Sigmoid colon (tissue), 6 donors: ENCODE measurements at regions not wholly inside any gene's neighbourhood (a gene's known extent, or its start where the extent isn't known, plus 50 kb on each side); places are given as distances from the start of the nearest gene placed in this dataset.
A peak's percentile ranks its signal among the peaks of the same experiment; 100 is the strongest.
"Not testable (repeated sequence)": the region's sequence is repeated elsewhere in the genome, so short reads cannot be mapped to it uniquely, and the experiment has no call there.

Experiments
- DNase-seq: peaks from one replicate; pipeline ENCODE4 v3.0.0-alpha.2; 2019
- H3K27ac ChIP-seq, 4 donors: fragments of 200-600 bp; sonication (generic); one replicate each; pipeline ENCODE4 v1.5.1; 2016 to 2019; ENCODE audit warnings: mild to moderate bottlenecking in 1 of 4
- H3K27me3 ChIP-seq, 3 donors: fragments of 200-600 bp; sonication (generic); one replicate each; pipeline ENCODE4 v1.5.1; 2019; ENCODE audit warnings: mild to moderate bottlenecking in 1 of 3
- H3K36me3 ChIP-seq, 4 donors: fragments of 200-600 bp; sonication (generic); one replicate each; pipeline ENCODE4 v1.5.1; 2016 to 2019
- H3K4me1 ChIP-seq, 4 donors: fragments of 200-600 bp; sonication (generic); one replicate each; pipeline ENCODE4 v1.5.1; 2017 to 2019
- H3K4me3 ChIP-seq, 4 donors: fragments of 200-600 bp; sonication (generic); one replicate each; pipeline ENCODE4 v1.5.1; 2017 to 2019; ENCODE audit warnings: mild to moderate bottlenecking in 2 of 4, moderate library complexity in 1 of 4
- H3K9me3 ChIP-seq, 4 donors: fragments of 200-600 bp in 3 of 4; sonication (generic) in 3 of 4; one replicate each; pipeline versions ENCODE4 v1.5.1 to v1.6.1; 2013 to 2019
- EP300 ChIP-seq, 4 donors: sonication (generic); formaldehyde crosslinking; IDR thresholded peaks; one replicate each; pipeline ENCODE4 v1.6.1; 2017; ENCODE audit warnings: antibody characterized with exemption in 4 of 4
- POLR2A ChIP-seq, 2 donors: fragments of 450-650 bp; IDR thresholded peaks; one replicate each; pipeline ENCODE4 v1.6.1; 2016; ENCODE audit warnings: antibody characterized with exemption in 2 of 2, mild to moderate bottlenecking in 2 of 2, moderate library complexity in 2 of 2
- POLR2AphosphoS5 ChIP-seq, 4 donors: sonication (generic); formaldehyde crosslinking; IDR thresholded peaks; one replicate each; pipeline ENCODE4 v1.6.1; 2017; ENCODE audit warnings: antibody characterized with exemption in 4 of 4
- WGBS, 2 donors: extraction: QIAGEN DNeasy Blood & Tissue Kit; methylation state at CpG; one replicate each; pipeline ENCODE4 v1.1.7; 2013; 5-methylcytosine and 5-hydroxymethylcytosine counted together
- intact Hi-C: fragments of 100-400 bp; cut with DNase I; formaldehyde crosslinking; loops from one replicate; pipeline ENCODE4 v1.15.1; 2023
- TF ChIP-seq, protein P1 (sequence below), 4 experiments: fragments of 450-650 bp in 3 of 4; fragments of 200-600 bp in 1 of 4; IDR thresholded peaks; one replicate each; pipeline ENCODE4 v1.5.1; 2016 to 2019; ENCODE audit warnings: antibody characterized with exemption in 4 of 4, mild to moderate bottlenecking in 3 of 4, moderate library complexity in 2 of 4
- donor health status: healthy with polysubstance abuse.
- donor health status: healthy.

DNA sequence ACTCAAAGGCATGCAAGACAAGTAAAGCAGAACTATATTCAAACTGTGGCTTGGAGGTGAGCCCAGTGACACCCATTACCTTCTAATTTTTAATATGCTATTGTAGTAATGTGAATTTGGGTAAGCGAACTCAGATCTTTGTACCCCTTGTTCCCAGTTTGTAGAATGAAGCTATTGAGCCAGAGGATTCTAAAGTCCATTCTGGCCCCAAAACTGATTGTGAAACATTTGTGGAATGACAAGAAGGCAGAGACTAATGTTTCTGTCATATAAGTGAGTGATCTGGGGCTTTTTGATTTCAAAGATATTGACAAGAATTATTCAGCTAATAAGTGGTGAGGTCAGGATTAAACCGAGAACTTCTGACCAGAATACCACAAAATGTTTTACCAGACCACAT, 283.8 kb upstream of the CA10 start:
- H3K4me3 ChIP-seq = no peak overlapping the region
- no peaks in the 10 kb centered on the region for H3K9me3 ChIP-seq
- H3K4me1 ChIP-seq = no peaks in the 10 kb centered on the region
- H3K27ac ChIP-seq = no peak overlapping the region
- no peaks in the 10 kb centered on the region for H3K27me3 ChIP-seq
- no peak for TF ChIP-seq POLR2A (IDR thresholded peaks at IDR 0.05)
- no peak for TF ChIP-seq POLR2AphosphoS5 (IDR thresholded peaks at IDR 0.05)
- TF ChIP-seq, protein P1, sequence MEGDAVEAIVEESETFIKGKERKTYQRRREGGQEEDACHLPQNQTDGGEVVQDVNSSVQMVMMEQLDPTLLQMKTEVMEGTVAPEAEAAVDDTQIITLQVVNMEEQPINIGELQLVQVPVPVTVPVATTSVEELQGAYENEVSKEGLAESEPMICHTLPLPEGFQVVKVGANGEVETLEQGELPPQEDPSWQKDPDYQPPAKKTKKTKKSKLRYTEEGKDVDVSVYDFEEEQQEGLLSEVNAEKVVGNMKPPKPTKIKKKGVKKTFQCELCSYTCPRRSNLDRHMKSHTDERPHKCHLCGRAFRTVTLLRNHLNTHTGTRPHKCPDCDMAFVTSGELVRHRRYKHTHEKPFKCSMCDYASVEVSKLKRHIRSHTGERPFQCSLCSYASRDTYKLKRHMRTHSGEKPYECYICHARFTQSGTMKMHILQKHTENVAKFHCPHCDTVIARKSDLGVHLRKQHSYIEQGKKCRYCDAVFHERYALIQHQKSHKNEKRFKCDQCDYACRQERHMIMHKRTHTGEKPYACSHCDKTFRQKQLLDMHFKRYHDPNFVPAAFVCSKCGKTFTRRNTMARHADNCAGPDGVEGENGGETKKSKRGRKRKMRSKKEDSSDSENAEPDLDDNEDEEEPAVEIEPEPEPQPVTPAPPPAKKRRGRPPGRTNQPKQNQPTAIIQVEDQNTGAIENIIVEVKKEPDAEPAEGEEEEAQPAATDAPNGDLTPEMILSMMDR (IDR thresholded peaks at IDR 0.05) = no peak
- TF ChIP-seq EP300 (IDR thresholded peaks at IDR 0.05) = no peak
- 91 to 92% methylated on average over 2 of the region's 2 CpGs for WGBS, 2 donors
- intact Hi-C loops = no loop called here
- no peak for DNase-seq
- H3K36me3 ChIP-seq = no peaks in the 10 kb centered on the region

DNA sequence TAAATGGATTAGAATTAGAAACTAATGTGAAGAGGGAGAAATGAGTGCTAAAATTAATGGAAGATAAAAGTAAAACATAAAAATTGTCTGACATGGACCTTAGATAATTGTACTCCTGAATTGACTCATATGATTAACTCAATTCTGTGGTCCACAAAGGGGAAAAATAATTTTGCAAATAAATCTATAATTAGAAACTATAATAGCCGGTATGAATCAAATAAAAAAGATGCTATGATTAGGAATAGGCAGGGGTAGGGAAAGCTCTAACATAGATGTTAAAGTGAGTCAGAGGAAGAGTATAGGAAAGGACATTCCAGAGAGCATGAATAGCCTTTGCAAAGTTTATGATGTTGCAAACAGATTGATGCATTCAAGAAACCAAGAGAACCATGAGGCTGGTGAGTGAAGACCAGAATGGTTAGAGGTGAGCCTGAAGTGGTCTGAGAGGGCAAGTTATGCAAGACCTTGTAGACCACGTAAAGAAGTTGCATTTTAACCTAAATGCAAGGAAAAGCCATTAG, 262.1 kb upstream of the CA10 start:
- H3K9me3 ChIP-seq = no peaks in the 10 kb centered on the region
- 78% methylated on average over 2 of the region's 2 CpGs for WGBS, 2 donors
- no peak overlapping the region for H3K4me3 ChIP-seq
- TF ChIP-seq POLR2AphosphoS5 (IDR thresholded peaks at IDR 0.05) (no peak), EP300 (IDR thresholded peaks at IDR 0.05) (no peak), POLR2A (IDR thresholded peaks at IDR 0.05) (no peak)
- TF ChIP-seq, protein P1 (IDR thresholded peaks at IDR 0.05) = no peak
- H3K4me1 ChIP-seq = no peaks in the 10 kb centered on the region
- no peaks in the 10 kb centered on the region for H3K27me3 ChIP-seq
- H3K27ac ChIP-seq = no peak overlapping the region
- no peaks in the 10 kb centered on the region for H3K36me3 ChIP-seq
- intact Hi-C loops = no loop called here
- DNase-seq = no peak

DNA sequence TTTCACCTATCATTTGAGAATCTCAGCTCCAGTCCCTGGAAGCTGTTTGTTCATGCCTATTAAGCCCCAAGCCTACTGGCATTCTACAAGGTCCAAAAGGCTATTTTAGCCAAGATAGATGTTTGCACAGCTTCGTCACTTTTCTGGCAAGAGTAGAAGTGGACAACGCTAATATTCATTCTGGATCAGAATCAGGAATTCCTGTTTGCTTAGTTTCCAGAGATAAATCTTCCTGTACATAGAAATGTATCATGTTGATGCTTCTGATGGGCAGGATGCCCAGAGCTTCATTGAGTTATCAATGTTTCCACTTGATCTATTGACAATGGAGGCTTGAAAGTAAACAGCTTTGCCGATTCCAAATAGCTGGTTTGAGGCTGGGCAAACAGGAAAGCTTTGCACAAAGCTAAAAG, 260.7 kb upstream of the CA10 start:
- Histone ChIP-seq H3K4me1 (no peaks in the 10 kb centered on the region), H3K27me3 (no peaks in the 10 kb centered on the region), H3K27ac (peak overlapping the region in 1 of 4 donors; percentile 3), H3K36me3 (no peaks in the 10 kb centered on the region), H3K9me3 (no peaks in the 10 kb centered on the region), H3K4me3 (no peak overlapping the region)
- WGBS, 2 donors = 14 to 58% methylated on average over 3 of the region's 3 CpGs
- no peak for DNase-seq
- intact Hi-C loops = no loop called here
- no peak for TF ChIP-seq EP300 (IDR thresholded peaks at IDR 0.05)
- no peak for TF ChIP-seq POLR2A (IDR thresholded peaks at IDR 0.05)
- no peak for TF ChIP-seq POLR2AphosphoS5 (IDR thresholded peaks at IDR 0.05)

DNA sequence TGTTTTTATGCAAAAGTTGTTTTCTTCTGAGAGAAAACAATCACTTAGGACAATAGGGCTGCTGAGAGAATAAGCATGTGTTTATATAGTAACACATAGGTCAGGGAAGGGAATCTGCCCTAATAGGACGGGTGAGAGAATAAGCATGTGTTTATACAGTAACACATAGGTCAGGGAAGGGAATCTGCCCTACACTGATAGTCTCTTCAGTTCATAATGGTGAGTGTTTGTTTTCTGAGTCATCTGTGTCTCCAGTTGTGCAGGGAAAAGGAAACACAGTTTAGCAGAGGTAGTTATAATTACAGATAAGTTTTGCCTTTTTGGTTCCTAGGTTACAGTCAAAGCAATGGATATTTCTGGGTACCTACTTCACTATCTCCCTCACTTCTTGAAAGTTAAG, 252.3 kb upstream of the CA10 start:
- H3K9me3 ChIP-seq = no peaks in the 10 kb centered on the region
- DNase-seq = no peak
- no peaks in the 10 kb centered on the region for H3K27me3 ChIP-seq
- no peaks in the 10 kb centered on the region for H3K36me3 ChIP-seq
- WGBS, 2 donors = 26 to 48% methylated on average over 1 of the region's 1 CpG
- H3K4me1 ChIP-seq = no peaks in the 10 kb centered on the region
- no peak overlapping the region for H3K4me3 ChIP-seq
- no peak overlapping the region for H3K27ac ChIP-seq
- TF ChIP-seq POLR2AphosphoS5 (IDR thresholded peaks at IDR 0.05) (no peak), POLR2A (IDR thresholded peaks at IDR 0.05) (no peak), EP300 (IDR thresholded peaks at IDR 0.05) (no peak)
- TF ChIP-seq, protein P1 (IDR thresholded peaks at IDR 0.05) = no peak
- intact Hi-C loops = no loop called here

DNA sequence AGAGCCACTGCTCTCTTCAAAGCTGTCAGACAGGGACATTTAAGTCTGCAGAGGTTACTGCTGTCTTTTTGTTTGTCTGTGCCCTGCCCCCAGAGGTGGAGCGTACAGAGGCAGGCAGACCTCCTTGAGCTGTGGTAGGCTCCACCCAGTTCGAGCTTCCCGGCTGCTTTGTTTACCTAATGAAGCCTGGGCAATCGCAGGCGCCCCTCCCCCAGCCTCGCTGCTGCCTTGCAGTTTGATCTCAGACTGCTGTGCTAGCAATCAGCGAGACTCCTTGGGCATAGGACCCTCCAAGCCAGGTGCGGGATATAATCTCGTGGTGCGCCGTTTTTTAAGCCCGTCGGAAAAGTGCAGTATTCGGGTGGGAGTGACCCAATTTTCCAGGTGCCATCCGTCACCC, 250.7 kb upstream of the CA10 start:
- H3K27ac ChIP-seq, H3K4me3 ChIP-seq, intact Hi-C loops, DNase-seq, H3K36me3 ChIP-seq, H3K4me1 ChIP-seq, H3K9me3 ChIP-seq, H3K27me3 ChIP-seq: not testable (repeated sequence)
- WGBS, 2 donors = 56 to 75% methylated on average over 15 of the region's 15 CpGs

DNA sequence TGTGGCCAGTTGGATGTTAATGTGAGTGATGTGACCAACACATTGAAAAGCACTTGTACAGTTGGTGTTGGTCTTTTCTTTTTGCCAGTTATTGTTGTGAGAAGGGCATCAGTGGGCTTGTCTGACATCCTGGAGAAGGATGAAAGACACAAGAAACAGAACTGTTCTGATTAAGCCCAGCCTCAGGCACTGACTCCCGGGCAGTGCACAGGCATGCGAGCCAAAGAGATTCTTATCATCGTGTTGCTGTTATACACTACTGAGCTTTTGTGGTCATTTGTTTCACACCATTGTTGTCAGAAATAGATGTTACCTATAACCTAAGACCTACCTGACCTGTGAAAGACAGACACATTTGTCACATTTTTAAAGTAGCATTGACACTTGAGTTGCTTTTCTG, 236.8 kb upstream of the CA10 start:
- Histone ChIP-seq H3K4me3 (no peak overlapping the region), H3K27ac (no peak overlapping the region), H3K9me3 (no peaks in the 10 kb centered on the region), H3K27me3 (no peaks in the 10 kb centered on the region), H3K36me3 (no peaks in the 10 kb centered on the region), H3K4me1 (no peaks in the 10 kb centered on the region)
- intact Hi-C loops = no loop called here
- DNase-seq = no peak
- TF ChIP-seq POLR2A (IDR thresholded peaks at IDR 0.05) = no peak
- 68 to 91% methylated on average over 3 of the region's 3 CpGs for WGBS, 2 donors
